Posterior vena cava (tissue), 2 donors: ENCODE measurements at regions not wholly inside any gene's neighbourhood (a gene's known extent, or its start where the extent isn't known, plus 50 kb on each side); places are given as distances from the start of the nearest gene placed in this dataset.

ENCODE experiments used
- DNase-seq: peaks from one replicate; pipeline ENCODE4 v3.0.0-alpha.2; 2020; ENCODE audit warnings: low spot score
- intact Hi-C, 2 donors: fragments of 100-400 bp; cut with DNase I; formaldehyde crosslinking; loops; one replicate each; pipeline versions ENCODE4 v1.14.1 to v1.14.2; 2022 to 2023
- donor health status: DM: yes; HTN: yes; CAD: no.
- donor health status: DM: yes; HTN: yes; CAD: no.

- no peak for DNase-seq
- intact Hi-C loops, result no loop called here
Measured at GRCh38 chr1:114318961-114319360, 165.3 kb upstream of the SYT6 start.

- DNase-seq, result no peak
- intact Hi-C loops, result no loop called here
Measured at GRCh38 chr1:114316204-114316603, 162.5 kb upstream of the SYT6 start.

GRCh38 chr1:114315631-114316030 is 162.0 kb upstream of the SYT6 start:
- DNase-seq, result no peak
- intact Hi-C loops, result no loop called here

GRCh38 chr1:114314576-114314975 is 160.9 kb upstream of the SYT6 start:
- intact Hi-C loops, result no loop called here
- DNase-seq, result no peak

GRCh38 chr1:114314098-114314497 is 160.4 kb upstream of the SYT6 start:
- intact Hi-C loops, result no loop called here
- DNase-seq, result no peak

GRCh38 chr1:114310695-114311271 is 157.1 kb upstream of the SYT6 start:
- no peak for DNase-seq
- intact Hi-C loops, result no loop called here

- intact Hi-C loops, result no loop called here
- no peak for DNase-seq
Measured at GRCh38 chr1:114302821-114303220, 149.2 kb upstream of the SYT6 start.

- intact Hi-C loops, result no loop called here
- DNase-seq, result no peak
Measured at GRCh38 chr1:114299331-114299975, 145.8 kb upstream of the SYT6 start.

- intact Hi-C loops, result no loop called here
- DNase-seq, result no peak
Measured at GRCh38 chr1:114298008-114298407, 144.3 kb upstream of the SYT6 start.

GRCh38 chr1:114296413-114296812 is 142.7 kb upstream of the SYT6 start:
- intact Hi-C loops, result no loop called here
- no peak for DNase-seq

GRCh38 chr1:114295321-114295720 is 141.7 kb upstream of the SYT6 start:
- no peak for DNase-seq

GRCh38 chr1:114292835-114293234 is 139.2 kb upstream of the SYT6 start:
- no peak for DNase-seq
- intact Hi-C loops, result no loop called here

More at GRCh38 chr1:114295321-114295720, 141.7 kb upstream of the SYT6 start:
- intact Hi-C loops, result no loop called here

GRCh38 chr1:114292194-114292593 is 138.5 kb upstream of the SYT6 start:
- no peak for DNase-seq
- intact Hi-C loops, result no loop called here

- DNase-seq, result no peak
- intact Hi-C loops, result no loop called here
Measured at GRCh38 chr1:114290776-114291175, 137.1 kb upstream of the SYT6 start.

- DNase-seq, result no peak
- intact Hi-C loops, result no loop called here
Measured at GRCh38 chr1:114290341-114290740, 136.7 kb upstream of the SYT6 start.

- intact Hi-C loops, result loop anchor here in 1 of 2 donors (5.0 to 10.0 kb wide), 2 partner anchors 313 to 455 kb away; partner anchors contain the start of gene OLFML3
- no peak for DNase-seq
Measured at GRCh38 chr1:114289824-114290223, 136.2 kb upstream of the SYT6 start.

- DNase-seq, result no peak
- intact Hi-C loops, result loop anchor here in 1 of 2 donors (5.0 to 10.0 kb wide), 2 partner anchors 312 to 455 kb away; partner anchors contain the start of gene OLFML3
Measured at GRCh38 chr1:114289306-114289705, 135.6 kb upstream of the SYT6 start.

GRCh38 chr1:114286960-114287359 is 133.3 kb upstream of the SYT6 start:
- intact Hi-C loops, result loop anchor here in 1 of 2 donors (5.0 to 10.0 kb wide), 2 partner anchors 310 to 452 kb away; partner anchors contain the start of gene OLFML3
- no peak for DNase-seq

- no peak for DNase-seq
- intact Hi-C loops, result loop anchor here in 1 of 2 donors (5.0 to 10.0 kb wide), 2 partner anchors 309 to 451 kb away; partner anchors contain the start of gene OLFML3
Measured at GRCh38 chr1:114286179-114286578, 132.5 kb upstream of the SYT6 start.

GRCh38 chr1:114282751-114283403 is 129.2 kb upstream of the SYT6 start:
- intact Hi-C loops, result loop anchor here (5.0 to 10.0 kb wide), 2 partner anchors 301 to 448 kb away; no protein-coding TSS in a partner anchor
- DNase-seq, result peak; percentile 96
